CD4-positive, alpha-beta T cell (primary cell): ENCODE measurements at regions not wholly inside any gene's neighbourhood (a gene's known extent, or its start where the extent isn't known, plus 50 kb on each side); places are given as distances from the start of the nearest gene placed in this dataset.

Source experiments
- ATAC-seq: fragments of 200-7000 bp; cut with Tn5 transposase; one replicate; pipeline ENCODE4 v1.10.0; 2022; ENCODE audit warnings: mild to moderate bottlenecking; ENCODE audit not compliant: poor library complexity
- CTCF ChIA-PET: fragments of 350-600 bp; sonication (Branson Sonifier 250); formaldehyde crosslinking; loops from one replicate; lab custom pipeline; 2021; ENCODE audit warnings: antibody characterized with exemption, inconsistent platforms; lab: Charles Lee
- POLR2A ChIA-PET: fragments of 350-600 bp; sonication (Branson Sonifier 250); formaldehyde crosslinking; loops from one replicate; lab custom pipeline; 2021; ENCODE audit warnings: antibody characterized with exemption, inconsistent platforms; lab: Charles Lee
- DNase-seq, 14 experiments: peaks; one replicate each; pipeline ENCODE4 v3.0.0-alpha.2; 2013 to 2020; ENCODE audit warnings: mixed read lengths in 2 of 14
- H3K27ac ChIP-seq, 2 donors: one replicate each; pipeline versions ENCODE4 v1.5.1 to v1.7.0; 2013; ENCODE audit warnings: low read length in 2 of 2, low read depth in 1 of 2, mild to moderate bottlenecking in 1 of 2
- H3K27me3 ChIP-seq, 2 experiments: 1 replicate in 1 of 2; 2 replicates in 1 of 2; pipeline versions ENCODE4 v1.6.1 to v1.7.0; 2013; ENCODE audit warnings: low read length in 2 of 2, control low read depth in 1 of 2, mild to moderate bottlenecking in 1 of 2, moderate library complexity in 1 of 2; ENCODE audit not compliant: insufficient read depth in 2 of 2, control insufficient read depth in 1 of 2
- H3K36me3 ChIP-seq: one replicate; pipeline ENCODE4 v1.6.1; 2013; ENCODE audit warnings: low read length, control low read depth; ENCODE audit not compliant: insufficient read depth
- H3K4me1 ChIP-seq: one replicate; pipeline ENCODE4 v1.6.1; 2013; ENCODE audit warnings: low read length, control low read depth; ENCODE audit not compliant: insufficient read depth
- H3K4me3 ChIP-seq: one replicate; pipeline ENCODE4 v1.5.1; 2013; ENCODE audit warnings: mild to moderate bottlenecking, low read length, moderate library complexity
- H3K9me3 ChIP-seq, 2 experiments: 1 replicate in 1 of 2; 2 replicates in 1 of 2; pipeline versions ENCODE4 v1.6.1 to v1.7.0; 2013; ENCODE audit warnings: low read length in 2 of 2, mild to moderate bottlenecking in 2 of 2, control low read depth in 1 of 2, moderate library complexity in 1 of 2; ENCODE audit not compliant: control insufficient read depth in 1 of 2, insufficient read depth in 1 of 2
- H3K27ac Mint-ChIP-seq: one replicate; pipeline ENCODE4 v1.8.0; 2020; ENCODE audit warnings: mixed read lengths
- H3K27me3 Mint-ChIP-seq: one replicate; pipeline ENCODE4 v1.8.0; 2021; ENCODE audit warnings: mixed read lengths
- H3K36me3 Mint-ChIP-seq: one replicate; pipeline ENCODE4 v1.8.0; 2021; ENCODE audit warnings: low read depth, mixed read lengths
- H3K4me1 Mint-ChIP-seq: one replicate; pipeline ENCODE4 v1.8.0; 2021; ENCODE audit warnings: low read depth, mixed read lengths
- H3K4me3 Mint-ChIP-seq: one replicate; pipeline ENCODE4 v1.8.0; 2020; ENCODE audit warnings: mild to moderate bottlenecking, mixed read lengths
- H3K9me3 Mint-ChIP-seq: one replicate; pipeline ENCODE4 v1.8.0; 2020; ENCODE audit warnings: mixed read lengths
- intact Hi-C, 2 experiments: fragments of 100-400 bp; cut with DNase I in 1 of 2; cut with micrococcal nuclease in 1 of 2; formaldehyde crosslinking; loops; one replicate each; pipeline versions ENCODE4 v1.15.1 to v1.9.0; 2023 to 2025; cut with DNase I, micrococcal nuclease
- TF ChIP-seq, protein P1 (sequence below): fragments of 200-600 bp; IDR thresholded peaks from one replicate; pipeline ENCODE4 v1.8.0; 2022; ENCODE audit warnings: antibody characterized with exemption, mild to moderate bottlenecking

DNA sequence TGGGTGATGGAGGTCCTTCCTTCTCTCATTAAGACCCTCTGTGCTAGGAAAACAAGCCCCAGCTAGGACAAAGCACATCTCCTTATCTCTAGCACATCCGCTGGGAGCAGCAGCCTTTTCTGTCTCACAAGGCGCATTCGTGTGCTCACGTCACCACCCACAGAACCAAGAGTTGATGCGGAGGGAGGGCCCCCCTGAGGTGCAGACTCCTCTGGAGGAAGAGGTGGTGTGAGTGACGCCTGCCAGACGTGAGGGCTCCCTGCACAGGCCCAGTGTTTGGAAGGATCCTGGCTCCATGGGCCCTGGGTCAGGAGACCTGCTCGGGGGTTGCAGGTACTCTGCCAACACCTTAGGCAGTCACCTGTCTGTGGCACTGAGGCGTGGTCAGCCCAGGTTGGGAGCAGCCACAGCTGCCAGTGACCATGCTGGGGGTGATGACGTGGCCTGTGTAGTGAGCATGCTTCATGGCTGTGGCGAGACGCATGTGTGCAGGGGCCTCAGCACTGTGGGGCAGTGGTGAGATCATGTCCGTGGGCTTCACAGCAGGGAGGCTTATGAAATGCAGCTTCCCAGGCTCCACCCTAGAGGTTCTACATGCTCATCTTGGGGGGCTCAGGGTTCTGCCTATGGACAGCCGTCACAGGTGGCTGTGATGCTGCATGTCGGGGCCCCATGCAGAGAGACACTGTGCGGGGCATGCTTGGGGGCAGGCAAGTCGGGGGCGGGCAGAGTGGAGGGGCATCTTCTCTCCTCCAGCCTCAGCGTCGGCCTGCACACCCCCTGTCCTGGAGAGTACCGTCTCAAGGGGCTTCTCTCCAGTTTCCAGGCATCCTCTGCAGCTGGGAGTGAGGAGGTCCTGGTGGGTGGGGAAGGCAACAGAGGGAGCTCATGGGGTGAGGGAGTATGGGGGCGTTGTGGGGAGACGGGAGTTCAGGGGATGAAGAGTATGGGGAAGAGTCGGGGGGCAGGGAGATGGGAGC is 56.2 kb upstream of the DPYSL4 start:
- ChIA-PET CTCF (no interaction called here), POLR2A (no interaction called here)
- no peaks in the 10 kb centered on the region for H3K36me3 ChIP-seq
- H3K4me3 ChIP-seq, result no peak overlapping the region
- ATAC-seq (no peak), DNase-seq (no peak)
- TF ChIP-seq, protein P1, sequence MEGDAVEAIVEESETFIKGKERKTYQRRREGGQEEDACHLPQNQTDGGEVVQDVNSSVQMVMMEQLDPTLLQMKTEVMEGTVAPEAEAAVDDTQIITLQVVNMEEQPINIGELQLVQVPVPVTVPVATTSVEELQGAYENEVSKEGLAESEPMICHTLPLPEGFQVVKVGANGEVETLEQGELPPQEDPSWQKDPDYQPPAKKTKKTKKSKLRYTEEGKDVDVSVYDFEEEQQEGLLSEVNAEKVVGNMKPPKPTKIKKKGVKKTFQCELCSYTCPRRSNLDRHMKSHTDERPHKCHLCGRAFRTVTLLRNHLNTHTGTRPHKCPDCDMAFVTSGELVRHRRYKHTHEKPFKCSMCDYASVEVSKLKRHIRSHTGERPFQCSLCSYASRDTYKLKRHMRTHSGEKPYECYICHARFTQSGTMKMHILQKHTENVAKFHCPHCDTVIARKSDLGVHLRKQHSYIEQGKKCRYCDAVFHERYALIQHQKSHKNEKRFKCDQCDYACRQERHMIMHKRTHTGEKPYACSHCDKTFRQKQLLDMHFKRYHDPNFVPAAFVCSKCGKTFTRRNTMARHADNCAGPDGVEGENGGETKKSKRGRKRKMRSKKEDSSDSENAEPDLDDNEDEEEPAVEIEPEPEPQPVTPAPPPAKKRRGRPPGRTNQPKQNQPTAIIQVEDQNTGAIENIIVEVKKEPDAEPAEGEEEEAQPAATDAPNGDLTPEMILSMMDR, result no peak
- no peak overlapping the region for H3K27ac Mint-ChIP-seq
- H3K27ac ChIP-seq, result no peak overlapping the region
- H3K9me3 ChIP-seq, result peaks cover 0 to 22% of the 10 kb centered on the region in 2 experiments
- intact Hi-C loops, result no loop called here
- peaks cover 3% of the 10 kb centered on the region for H3K9me3 Mint-ChIP-seq
- peaks cover 19% of the 10 kb centered on the region for H3K27me3 Mint-ChIP-seq
- no peaks in the 10 kb centered on the region for H3K4me1 Mint-ChIP-seq
- H3K4me1 ChIP-seq, result peaks cover 5% of the 10 kb centered on the region
- H3K36me3 Mint-ChIP-seq, result no peaks in the 10 kb centered on the region
- H3K27me3 ChIP-seq, result peaks cover 10 to 14% of the 10 kb centered on the region in 2 experiments
- no peak overlapping the region for H3K4me3 Mint-ChIP-seq

DNA sequence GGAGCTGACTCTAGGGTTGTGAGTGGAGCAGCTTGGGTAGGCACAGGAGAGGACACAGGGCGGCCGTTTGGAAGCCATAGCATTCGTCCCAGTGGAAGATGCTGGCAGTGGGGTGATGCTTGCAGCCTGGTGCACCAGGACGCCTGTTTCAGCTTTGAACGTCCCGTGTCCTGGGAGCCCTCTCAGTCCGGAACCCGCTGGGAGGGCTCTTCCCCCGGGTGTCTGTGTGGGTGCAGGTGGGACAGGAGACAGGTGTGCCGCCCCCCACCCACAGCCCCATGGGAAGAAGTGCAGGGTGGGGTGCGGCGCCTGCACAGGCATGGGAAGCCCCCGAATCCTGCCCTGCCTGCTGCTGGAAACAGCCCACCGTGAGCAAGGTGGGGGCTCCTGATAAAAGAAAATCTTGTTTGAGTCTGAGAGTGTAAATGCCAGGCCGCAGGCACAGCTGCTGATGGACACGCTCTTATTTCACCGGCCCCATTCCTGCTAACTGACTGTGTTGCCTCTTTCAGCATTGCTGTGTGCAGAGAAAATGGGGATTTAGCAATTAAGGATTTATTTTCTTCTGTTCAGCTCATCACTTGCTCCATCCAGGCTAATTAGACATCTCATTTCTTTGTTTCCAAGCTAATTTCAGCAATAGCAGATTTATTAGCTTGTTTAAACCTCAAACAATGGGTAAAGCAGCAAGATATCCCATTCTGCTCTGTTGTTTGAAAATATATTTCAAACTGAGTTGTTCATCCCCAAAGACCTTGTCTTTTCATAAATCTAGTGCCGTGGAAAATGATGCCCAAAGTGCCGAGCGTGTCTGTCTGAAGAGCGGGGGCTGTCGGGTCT is 54.9 kb upstream of the DPYSL4 start:
- CTCF ChIA-PET, result no interaction called here
- H3K4me1 ChIP-seq, result peaks cover 5% of the 10 kb centered on the region
- no peak overlapping the region for H3K4me3 ChIP-seq
- no peak overlapping the region for H3K27ac Mint-ChIP-seq
- H3K36me3 Mint-ChIP-seq, result no peaks in the 10 kb centered on the region
- TF ChIP-seq, protein P1, result no peak
- POLR2A ChIA-PET, result no interaction called here
- intact Hi-C loops, result no loop called here
- no peaks in the 10 kb centered on the region for H3K4me1 Mint-ChIP-seq
- no peaks in the 10 kb centered on the region for H3K36me3 ChIP-seq
- ATAC-seq, result no peak
- peaks cover 0 to 22% of the 10 kb centered on the region in 2 experiments for H3K9me3 ChIP-seq
- peaks cover 3% of the 10 kb centered on the region for H3K9me3 Mint-ChIP-seq
- H3K27me3 ChIP-seq, result peaks cover 10 to 14% of the 10 kb centered on the region in 2 experiments
- H3K27ac ChIP-seq, result no peak overlapping the region
- DNase-seq, result no peak
- H3K4me3 Mint-ChIP-seq, result no peak overlapping the region
- H3K27me3 Mint-ChIP-seq, result peaks cover 19% of the 10 kb centered on the region

DNA sequence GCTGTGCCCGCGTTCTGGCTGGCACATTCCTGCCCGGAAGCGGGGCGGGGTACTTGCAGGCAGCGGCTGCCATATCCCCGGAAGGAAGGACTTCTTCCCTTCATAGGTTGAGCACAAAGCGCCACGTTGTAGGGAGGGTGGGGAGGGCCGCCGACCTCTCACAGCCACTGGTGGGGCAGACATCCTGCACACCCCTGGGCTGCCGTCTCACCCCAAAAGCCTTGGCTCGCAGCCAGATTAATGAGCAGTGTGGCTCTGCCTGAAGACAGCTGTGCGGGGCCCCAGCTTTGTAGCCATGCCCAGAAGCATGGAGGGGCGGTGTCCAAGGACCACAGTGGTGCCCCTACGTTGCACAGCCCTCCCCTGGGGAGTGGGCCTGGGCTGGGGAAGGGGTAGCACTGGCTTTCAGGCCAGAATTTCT is 54.3 kb upstream of the DPYSL4 start:
- no peaks in the 10 kb centered on the region for H3K36me3 Mint-ChIP-seq
- ATAC-seq, result no peak
- H3K9me3 Mint-ChIP-seq, result peaks cover 3% of the 10 kb centered on the region
- POLR2A ChIA-PET, result no interaction called here
- H3K4me1 Mint-ChIP-seq, result no peaks in the 10 kb centered on the region
- Histone ChIP-seq H3K36me3 (no peaks in the 10 kb centered on the region), H3K27ac (no peak overlapping the region), H3K4me1 (peaks cover 5% of the 10 kb centered on the region), H3K4me3 (no peak overlapping the region), H3K27me3 (peaks cover 10 to 14% of the 10 kb centered on the region in 2 experiments), H3K9me3 (peaks cover 0 to 22% of the 10 kb centered on the region in 2 experiments)
- CTCF ChIA-PET, result no interaction called here
- peaks cover 19% of the 10 kb centered on the region for H3K27me3 Mint-ChIP-seq
- H3K4me3 Mint-ChIP-seq, result no peak overlapping the region
- intact Hi-C loops, result no loop called here
- H3K27ac Mint-ChIP-seq, result no peak overlapping the region
- no peak for DNase-seq
- TF ChIP-seq, protein P1, result no peak
